Inferior parietal cortex (tissue), 1 donor: ENCODE measurements at regions not wholly inside any gene's neighbourhood (a gene's known extent, or its start where the extent isn't known, plus 50 kb on each side); places are given as distances from the start of the nearest gene placed in this dataset.

Experiments used
- DNase-seq: peaks from one replicate; pipeline ENCODE4 v3.0.0-alpha.2; 2016; ENCODE audit errors: extremely low spot score

- no peak for DNase-seq
These were observed 55.1 kb upstream of the SLC1A1 start for GRCh38 chr9:4435197-4435596.

DNA sequence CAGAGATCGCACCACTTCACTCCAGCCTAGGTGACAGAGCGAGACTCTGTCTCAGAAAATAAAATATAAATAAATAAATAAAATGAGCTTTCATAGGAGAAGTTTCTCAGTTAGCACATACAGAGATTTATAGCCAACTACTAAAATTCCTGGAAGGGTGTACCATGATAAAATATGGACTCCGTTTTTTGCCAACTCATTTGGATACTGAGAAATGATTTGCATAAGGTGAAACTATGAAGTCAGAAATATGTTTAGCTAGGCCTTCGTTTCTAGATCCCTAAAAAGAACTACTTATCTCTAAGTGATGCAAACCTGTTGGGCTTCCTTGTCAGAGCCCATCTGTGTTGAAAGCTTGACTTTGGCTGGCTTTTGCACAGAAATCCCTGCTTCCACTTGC, 56.9 kb upstream of the SLC1A1 start:
- DNase-seq = no peak

DNA sequence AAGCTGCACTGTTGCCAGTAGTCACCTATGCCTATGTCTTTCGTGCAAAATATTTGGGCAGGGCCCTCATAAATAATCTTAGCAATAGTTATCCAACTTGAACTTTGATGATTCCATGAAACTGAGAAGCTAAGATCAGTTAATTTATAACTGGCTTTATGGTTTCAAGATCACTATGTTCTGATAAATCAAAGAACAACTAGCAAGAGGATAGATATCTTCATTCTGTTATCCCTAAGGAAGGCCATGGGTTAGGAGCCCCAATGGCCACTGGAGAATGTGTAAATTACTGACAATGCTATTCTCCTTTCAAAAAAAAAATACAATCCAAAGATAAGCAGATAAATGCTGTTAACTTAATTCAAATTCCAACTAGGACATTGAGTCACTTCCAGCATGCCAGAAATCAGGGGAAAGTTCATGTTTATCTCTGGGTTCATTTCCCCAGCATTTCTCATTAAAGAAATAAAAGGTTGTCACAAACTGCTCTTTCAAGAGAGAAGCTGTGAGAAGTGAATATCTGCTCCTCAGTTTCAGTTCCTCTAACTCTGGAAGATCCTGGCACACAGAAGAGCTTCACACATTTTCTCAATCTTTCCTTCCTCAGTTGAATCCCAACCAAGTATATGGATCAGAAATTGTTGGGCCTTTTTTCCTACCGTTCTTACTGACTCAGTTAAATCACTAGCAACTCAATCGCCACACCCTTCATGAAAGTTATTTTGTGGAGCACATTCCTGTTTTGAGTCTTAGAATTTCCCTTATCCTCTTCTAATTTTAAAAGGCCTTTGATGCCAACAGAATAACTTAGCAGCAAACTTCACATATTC, 59.6 kb upstream of the SLC1A1 start:
- DNase-seq = no peak

GRCh38 chr9:4425319-4426045, 64.8 kb upstream of the SLC1A1 start:
- DNase-seq = no peak

GRCh38 chr9:4424891-4425290, 65.4 kb upstream of the SLC1A1 start:
- DNase-seq = no peak

DNA sequence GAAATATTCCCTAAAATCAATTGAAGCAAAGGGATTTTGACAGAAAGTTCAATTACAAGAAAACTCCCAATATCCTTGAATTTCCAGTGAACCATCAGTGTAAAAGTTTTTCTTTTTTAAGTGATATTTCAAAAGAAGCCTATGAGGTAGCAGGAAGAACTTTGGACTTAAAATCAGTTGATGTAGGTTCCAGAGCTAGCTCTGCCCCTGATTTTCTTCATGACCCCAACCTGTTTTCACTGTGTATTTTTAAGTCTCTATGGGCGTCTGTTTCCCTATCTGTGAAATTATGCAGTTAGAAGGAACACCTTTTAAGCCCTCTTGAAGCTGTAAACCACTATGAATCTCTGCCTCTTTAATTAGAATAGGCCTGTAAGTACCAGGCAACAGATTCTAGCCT, 66.2 kb upstream of the SLC1A1 start:
- DNase-seq = no peak

- DNase-seq = no peak
These were observed 67.1 kb upstream of the SLC1A1 start for GRCh38 chr9:4423207-4423610.

DNA sequence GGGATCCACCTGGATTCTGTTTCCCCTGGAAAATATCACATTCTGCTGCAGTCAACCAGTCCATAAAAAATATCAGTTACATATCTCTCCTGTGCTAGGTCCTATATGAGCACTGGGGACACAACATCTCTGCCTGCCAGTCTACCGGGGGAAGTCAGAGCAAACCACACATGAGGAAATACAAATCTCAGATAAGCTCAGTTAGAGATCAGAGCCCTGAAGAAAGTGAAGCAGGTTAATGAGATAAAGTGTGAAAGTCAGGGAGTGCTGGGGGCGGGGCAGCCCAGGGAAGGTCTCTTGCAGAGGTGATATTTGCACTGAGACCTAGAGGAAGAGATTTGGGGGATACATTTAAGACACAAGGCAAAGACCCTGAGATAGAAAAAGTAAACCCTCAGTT, 67.8 kb upstream of the SLC1A1 start:
- no peak for DNase-seq

DNA sequence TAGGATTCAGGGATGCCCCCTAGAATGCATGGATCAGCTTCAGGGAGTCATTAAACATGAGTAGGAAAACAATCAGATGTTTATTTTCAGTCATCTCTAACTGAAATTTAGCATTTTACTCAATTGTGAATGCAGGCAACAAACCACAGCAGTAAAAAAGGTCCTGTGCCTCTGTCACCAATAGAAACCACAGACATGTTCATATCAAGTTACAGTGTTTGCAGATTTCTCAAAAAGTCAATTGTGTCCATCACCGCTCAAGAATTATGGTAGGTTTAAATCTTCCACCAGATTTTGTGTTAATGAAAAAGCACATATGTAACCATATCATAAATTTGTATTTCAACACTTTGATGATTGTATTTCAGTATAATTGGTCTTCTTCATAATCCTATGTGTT, 68.4 kb upstream of the SLC1A1 start:
- DNase-seq = no peak

DNA sequence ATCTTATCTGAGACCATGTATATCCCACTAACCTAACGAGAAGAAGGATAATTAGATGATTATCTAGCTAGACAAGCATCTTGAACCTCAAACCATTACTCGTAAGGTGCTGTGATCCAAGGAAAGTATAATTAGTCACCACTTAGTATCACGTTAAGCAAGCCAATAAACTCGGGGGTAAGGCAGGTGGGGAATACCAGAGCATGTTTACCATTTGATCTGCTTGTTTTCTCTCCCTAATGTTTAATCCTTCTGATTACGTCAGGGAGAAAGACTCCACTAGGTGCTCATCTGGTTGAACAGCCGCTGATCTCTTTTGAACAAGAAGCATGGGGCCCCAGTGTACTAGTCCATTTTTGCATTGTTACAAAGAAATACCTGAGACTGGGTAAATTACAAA, 69.9 kb upstream of the SLC1A1 start:
- no peak for DNase-seq

DNA sequence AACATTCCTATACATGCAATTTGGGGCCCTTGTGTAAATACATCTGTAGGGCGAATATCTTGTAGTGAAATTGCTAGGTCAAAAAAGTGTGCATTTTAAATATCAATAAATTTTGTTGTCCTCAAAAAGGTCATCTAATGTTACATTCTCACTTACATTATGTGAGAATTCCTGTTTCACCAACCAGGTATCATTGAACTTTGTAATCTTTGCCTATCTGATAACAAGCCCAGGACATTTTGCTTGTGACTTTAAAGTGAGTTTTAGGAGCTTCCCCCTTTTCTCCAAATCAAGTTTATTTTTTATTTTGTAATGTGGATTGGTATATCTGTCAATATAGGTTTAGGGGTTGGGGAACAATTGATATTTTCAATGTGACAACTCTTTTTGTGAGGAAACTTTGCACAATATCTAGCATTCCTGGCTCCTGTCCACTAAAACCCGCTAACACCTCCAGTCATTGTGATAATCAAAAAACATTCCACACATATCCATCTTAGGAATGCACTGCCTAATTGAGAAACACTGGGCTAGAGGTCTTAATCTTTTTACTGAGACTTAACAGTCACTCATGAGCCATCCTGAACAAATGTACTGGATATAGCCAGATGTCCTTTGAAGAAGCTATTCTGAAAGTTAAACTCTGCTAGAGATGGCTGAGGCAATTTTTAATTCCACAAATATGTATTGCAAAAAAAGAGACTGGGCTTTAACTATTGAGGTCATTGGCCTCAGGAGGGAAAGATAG, 72.5 kb upstream of the SLC1A1 start:
- DNase-seq = no peak

DNA sequence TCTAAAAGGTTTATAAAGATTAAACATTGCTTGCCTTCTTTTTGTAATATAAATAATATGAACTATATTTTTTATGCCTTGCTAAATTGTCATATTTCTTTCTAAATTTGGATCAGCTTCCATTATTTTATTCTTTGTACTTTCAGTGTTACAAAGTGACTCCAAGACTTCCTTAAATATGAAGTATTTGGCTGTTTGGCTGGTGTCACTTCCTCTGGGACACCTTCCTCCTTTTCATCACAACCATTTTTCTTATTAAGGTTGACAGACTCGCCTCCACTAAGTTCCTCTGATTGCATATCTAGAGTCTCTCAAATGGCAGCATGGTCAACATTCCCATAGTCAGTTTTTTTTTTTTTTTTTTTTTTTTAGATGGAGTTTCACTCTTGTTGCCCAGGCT, 73.8 kb upstream of the SLC1A1 start:
- no peak for DNase-seq

DNA sequence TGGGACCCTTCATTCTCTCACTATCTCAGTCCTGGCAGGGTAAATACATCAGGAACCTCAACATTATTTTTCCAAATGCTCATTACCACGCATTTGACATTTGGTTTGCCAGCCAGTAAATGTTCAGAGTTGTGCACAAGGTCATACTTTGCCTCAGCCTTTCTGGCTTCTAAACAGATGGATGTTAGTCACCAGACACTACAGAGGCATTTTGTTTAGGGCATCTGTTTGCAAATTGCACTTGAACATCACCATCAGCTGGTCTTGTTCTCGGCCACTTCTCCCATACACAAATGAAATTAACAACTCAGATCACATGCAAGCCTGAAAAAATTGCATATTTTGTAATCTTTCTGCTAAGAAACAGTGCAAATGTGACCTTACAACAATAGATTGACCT, 75.0 kb upstream of the SLC1A1 start:
- DNase-seq = no peak

DNA sequence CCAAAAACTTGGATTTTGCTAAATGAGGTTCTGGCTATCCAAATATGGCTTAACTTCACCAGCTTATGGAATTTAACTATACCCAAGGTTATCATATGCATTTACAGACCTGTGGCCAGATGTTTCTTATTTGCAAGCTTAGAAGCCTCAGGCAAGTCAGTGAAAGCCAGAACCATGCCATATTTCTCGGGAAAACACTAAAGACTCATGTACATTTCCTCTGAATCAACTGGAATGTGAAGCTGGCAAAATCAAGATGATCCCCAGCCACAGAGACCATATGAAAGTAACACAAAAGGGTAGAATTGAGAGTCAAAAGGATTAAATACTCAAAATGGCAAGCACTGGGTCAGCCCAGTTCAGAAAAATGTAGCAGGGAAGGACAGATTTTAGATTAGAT, 76.4 kb upstream of the SLC1A1 start:
- no peak for DNase-seq

GRCh38 chr9:4404156-4404555, 86.1 kb upstream of the SLC1A1 start:
- DNase-seq = no peak

DNA sequence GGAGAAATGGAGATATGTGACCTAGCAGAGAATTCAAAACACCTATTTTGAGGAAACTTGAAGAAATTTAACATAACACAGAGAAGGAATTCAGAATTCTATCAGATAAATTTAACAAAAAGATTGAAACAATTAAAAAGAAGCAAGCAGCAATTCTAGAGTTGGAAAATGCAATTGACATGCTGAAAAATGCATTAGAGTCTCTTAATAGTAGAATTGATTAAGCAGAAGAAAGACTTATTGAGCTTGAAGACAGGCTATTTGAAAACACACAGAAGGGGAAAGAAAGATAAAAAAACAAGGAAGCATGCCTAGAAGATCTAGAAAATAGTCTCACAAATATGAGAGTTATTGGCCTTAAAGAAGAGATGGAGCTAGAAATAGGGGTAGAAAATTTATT, 87.8 kb upstream of the SLC1A1 start:
- DNase-seq = no peak

- DNase-seq = no peak
These were observed 89.5 kb upstream of the SLC1A1 start for GRCh38 chr9:4400731-4401130.

DNA sequence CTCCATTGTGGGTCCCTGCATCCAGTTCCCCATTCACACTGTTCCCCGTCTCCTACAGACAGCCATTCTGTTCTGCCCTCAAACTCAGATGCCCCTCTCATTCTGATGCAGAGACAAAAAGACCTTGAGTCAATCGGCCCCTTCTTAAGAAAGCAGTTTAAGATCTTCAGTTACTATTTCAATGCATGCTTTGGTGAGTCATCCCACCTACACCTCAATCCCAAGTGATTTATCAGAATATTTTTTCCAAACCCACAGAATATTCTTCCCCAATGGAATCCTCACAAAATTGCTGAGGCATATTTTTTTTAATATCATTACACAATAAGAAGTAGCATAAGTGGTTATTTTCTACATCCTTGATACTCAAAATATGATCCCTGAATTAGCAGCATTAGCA, 92.4 kb upstream of the SLC1A1 start:
- DNase-seq = no peak

GRCh38 chr9:4393806-4394523, 94.1 kb upstream of the GLIS3 start:
- DNase-seq = no peak

- DNase-seq = no peak
These were observed 89.9 kb upstream of the GLIS3 start for GRCh38 chr9:4389755-4390154.

DNA sequence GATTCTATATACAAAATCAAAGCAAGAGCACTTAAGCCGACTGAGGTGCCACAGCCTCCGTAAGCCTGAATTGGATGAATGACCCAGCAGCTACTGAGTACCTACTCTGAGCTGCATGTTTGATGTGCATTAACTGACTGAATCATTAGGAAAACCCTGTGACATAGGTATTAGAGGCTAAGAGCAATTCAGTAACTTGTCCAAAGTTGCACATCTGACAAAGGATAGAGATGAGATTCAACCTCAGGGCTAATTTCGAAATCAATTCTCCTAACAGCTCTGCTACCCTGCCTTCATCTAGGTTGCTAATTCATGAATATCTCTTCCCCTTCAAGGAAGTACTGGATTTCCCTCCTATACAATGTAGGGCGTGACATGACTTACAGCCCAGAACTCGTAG, 89.1 kb upstream of the GLIS3 start:
- DNase-seq = no peak

DNA sequence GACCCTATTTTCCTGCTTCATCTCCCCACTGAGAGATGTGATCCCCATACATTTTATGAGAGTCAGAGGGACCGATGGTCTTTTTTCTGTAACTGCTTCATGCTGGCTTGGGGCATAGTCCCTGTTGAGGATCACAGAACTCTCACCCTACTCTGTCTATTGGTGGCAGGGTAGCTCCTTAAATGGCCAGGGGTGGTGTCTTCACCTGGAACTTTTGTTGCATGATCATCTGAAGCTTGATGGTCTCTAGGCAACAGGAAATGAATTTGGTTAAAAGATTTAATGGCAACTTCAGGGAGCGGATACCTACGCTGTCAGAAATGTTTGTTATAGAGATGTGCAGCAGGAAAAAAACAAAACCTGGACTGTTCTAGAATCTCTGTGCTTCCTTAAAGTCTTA, 87.0 kb upstream of the GLIS3 start:
- no peak for DNase-seq
